Posterior vena cava (tissue), 2 donors: ENCODE measurements at regions not wholly inside any gene's neighbourhood (a gene's known extent, or its start where the extent isn't known, plus 50 kb on each side); places are given as distances from the start of the nearest gene placed in this dataset.

Experiments used
- DNase-seq: peaks from one replicate; pipeline ENCODE4 v3.0.0-alpha.2; 2020; ENCODE audit warnings: low spot score
- intact Hi-C, 2 donors: fragments of 100-400 bp; cut with DNase I; formaldehyde crosslinking; loops; one replicate each; pipeline versions ENCODE4 v1.14.1 to v1.14.2; 2022 to 2023
- donor health status: DM: yes; HTN: yes; CAD: no.
- donor health status: DM: yes; HTN: yes; CAD: no.

DNA sequence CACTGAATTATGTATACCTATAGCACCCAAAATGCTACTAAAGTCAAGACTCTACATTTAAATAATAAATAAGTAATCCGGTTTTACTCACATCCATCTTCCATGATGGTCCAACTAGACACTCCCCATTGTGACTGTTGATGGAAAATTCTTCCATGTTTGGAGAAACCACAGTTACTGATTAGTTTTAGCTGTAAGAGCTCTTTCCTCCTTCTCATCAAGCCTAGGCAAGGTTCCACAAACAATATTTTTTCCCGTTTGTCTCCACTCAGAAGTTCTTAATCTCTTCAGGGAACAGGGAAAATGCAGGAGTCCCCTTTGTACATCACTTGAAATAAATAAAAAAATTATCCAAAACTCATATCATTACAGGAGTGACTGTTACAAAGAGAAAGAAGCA lies 70.7 kb upstream of the EDNRB start:
- intact Hi-C loops, result loop anchor here in 1 of 2 donors (5.0 kb wide), 1 partner anchor 122 kb away; no protein-coding TSS in a partner anchor
- DNase-seq, result no peak

- DNase-seq, result no peak
- intact Hi-C loops, result loop anchor here in 1 of 2 donors (5.0 kb wide), 1 partner anchor 121 kb away; no protein-coding TSS in a partner anchor
Observed at GRCh38 chr13:77988355-77988754, 69.7 kb upstream of the EDNRB start.

- intact Hi-C loops, result loop anchor here in 1 of 2 donors (5.0 kb wide), 1 partner anchor 119 kb away; no protein-coding TSS in a partner anchor
- no peak for DNase-seq
Observed at GRCh38 chr13:77986713-77987112, 68.1 kb upstream of the EDNRB start.

GRCh38 chr13:77985866-77986636 lies 67.4 kb upstream of the EDNRB start:
- intact Hi-C loops, result loop anchor here in 1 of 2 donors (5.0 kb wide), 1 partner anchor 119 kb away; no protein-coding TSS in a partner anchor
- DNase-seq, result no peak

DNA sequence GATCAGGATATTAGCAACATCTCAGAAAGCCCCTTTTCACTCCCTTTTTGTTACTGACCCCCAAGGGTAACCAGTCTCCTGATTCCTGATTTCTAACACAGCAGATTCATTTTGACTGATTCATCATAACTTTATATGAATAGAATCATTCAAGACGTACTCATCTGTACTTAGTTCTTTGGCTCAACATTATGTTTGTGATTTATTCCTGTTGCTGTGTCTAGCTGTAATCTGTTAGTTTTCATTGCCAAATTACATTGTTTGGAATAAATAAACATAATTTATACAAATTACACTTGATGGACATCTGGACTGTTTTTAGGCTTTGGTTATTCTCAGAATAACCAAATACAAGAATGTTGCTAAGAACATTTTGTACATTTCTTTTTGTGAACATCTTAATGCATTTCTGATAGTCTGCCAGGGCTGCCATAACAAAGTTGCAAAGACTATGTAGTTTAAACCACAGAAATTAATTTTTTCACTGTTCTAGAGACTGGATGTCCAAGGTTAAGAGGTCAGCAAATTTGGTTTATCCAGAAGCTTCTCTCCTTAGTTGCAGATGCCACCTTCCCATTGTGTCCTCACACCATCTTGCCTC lies 62.8 kb upstream of the EDNRB start:
- DNase-seq, result no peak
- intact Hi-C loops, result no loop called here

GRCh38 chr13:77980592-77980991 lies 62.0 kb upstream of the EDNRB start:
- intact Hi-C loops, result no loop called here

DNA sequence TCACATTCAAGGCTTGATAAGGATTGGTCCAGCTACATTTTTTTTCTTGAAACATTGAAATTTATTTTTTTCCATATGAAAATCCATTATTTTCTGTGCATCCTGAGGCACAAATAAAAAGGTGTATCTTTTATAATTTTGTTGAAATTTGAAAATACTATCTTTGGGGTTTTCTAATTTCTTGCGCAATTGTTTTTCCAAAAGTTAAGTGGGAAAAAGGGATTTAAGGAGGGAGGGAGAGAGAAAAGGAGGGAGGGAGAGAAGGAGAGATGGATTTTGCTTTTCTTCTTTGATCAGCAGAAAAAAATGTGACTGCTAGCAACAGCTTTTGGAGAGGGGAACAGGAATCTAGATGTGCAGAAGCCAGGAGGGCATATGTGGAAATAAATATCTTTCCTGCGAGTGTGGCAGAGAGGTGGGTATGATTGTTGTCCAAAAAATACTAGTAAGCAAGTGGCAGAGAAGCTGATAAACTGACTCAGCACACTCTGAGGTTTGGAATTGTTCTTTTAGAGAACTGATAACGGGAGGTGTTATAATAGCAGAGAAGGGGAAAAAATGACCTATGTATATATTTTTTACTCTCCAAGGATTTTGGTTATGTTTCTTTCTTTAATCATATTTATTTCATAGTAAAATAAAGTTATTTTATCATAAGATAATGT lies 61.2 kb upstream of the EDNRB start:
- no peak for DNase-seq
- intact Hi-C loops, result no loop called here

More at GRCh38 chr13:77980592-77980991, 62.0 kb upstream of the EDNRB start:
- DNase-seq, result no peak

DNA sequence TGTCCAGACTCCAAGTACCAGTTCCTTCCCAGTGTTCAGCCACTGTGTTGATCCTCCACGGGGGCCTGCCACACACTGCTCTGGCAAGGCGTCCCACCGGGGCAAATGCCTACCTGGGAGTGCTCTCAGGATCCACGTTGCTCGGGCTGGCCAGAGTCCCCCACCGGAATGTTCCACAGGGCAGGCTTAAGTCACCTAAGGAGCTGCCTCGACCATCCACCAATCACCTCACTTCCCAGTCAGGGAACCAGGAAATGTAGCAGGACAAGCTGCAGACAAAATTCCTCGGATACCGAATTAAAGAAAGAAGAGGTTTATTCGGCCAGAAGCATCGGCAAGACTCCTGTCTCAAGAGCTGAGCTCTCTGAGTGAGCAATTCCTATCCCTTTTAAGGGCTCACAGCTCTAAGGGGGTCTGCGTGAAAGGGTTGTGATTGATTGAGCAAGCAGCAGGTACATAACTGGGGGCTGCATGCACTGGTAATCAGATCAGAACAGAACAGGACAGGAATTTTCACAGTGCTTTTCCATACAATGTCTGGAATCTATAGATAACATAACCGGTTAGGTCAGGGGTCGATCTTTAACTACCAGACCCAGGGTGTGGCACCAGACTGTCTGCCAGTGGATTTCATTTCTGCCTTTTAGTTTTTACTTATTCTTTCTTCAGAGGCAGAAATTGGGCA lies 56.9 kb upstream of the EDNRB start:
- no peak for DNase-seq
- intact Hi-C loops, result no loop called here

DNA sequence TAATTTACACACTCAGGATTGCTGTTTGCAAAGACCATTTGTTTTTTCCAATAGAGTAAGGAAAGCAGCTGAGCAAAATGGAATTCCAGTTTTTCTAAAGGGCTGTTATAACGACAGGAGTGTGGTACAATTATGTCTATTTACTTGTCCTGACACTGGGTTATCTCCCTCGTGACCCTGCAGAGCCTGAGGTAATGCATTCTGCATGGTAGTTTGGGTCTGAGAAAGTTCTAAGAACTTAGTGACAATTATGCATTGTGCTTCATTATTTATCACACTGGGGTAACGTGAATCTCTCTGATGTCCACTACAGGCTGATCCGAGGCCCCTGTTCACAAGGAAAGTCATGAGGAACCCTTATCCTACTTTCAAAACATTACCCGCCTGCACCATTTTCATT lies 50.7 kb upstream of the EDNRB start:
- DNase-seq, result no peak
- intact Hi-C loops, result no loop called here
